ENCODE measurements at regions not wholly inside any gene's neighbourhood (a gene's known extent, or its start where the extent isn't known, plus 50 kb on each side); places are given as distances from the start of the nearest gene placed in this dataset.

DNA sequence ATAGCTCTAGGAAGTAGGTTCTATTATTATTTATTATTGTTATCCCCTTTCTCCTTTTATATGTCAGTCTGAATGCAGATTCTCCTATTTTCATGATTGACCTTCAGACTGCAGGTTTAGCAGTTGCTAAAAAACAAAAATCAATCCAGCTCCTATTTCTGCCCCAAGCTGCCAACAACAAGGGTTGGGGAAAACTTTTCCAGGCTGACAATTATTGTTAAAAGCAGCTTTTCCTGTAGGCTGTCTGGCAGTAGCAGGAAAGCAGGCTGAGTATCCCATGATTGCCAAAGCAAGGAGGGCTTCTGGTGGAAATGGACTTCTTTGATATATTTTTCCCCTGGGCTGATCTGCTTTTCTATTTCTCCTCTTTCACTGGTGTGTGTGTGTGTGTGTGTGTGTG, 78.0 kb upstream of the CTLA4 start:
- no peak for DNase-seq

- no peak for DNase-seq
Observed at GRCh38 chr2:203790134-203790852, 77.3 kb upstream of the CTLA4 start.

GRCh38 chr2:203796248-203797010, 71.1 kb upstream of the CTLA4 start:
- DNase-seq, result no peak

DNA sequence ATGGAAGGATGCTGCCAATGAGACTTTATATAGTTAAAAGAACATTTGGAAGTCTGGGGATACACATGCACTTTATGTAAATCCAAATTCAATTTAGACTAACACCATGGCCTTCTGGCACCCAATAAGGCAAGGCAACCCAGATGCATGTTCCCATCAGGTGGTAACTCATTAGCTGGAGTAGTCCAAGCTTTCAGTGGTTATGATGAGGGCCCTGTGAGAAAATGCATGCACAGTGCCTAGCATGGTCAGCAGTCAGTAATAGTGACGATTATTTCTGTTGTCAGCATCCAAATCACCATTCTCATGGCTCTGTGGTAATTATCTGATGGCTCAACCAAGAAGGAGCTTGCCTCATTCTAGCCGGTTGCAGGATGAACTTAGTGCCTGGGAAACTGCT, 70.3 kb upstream of the CTLA4 start:
- no peak for DNase-seq

- DNase-seq, result no peak
Observed at GRCh38 chr2:203797712-203798111, 69.9 kb upstream of the CTLA4 start.

DNA sequence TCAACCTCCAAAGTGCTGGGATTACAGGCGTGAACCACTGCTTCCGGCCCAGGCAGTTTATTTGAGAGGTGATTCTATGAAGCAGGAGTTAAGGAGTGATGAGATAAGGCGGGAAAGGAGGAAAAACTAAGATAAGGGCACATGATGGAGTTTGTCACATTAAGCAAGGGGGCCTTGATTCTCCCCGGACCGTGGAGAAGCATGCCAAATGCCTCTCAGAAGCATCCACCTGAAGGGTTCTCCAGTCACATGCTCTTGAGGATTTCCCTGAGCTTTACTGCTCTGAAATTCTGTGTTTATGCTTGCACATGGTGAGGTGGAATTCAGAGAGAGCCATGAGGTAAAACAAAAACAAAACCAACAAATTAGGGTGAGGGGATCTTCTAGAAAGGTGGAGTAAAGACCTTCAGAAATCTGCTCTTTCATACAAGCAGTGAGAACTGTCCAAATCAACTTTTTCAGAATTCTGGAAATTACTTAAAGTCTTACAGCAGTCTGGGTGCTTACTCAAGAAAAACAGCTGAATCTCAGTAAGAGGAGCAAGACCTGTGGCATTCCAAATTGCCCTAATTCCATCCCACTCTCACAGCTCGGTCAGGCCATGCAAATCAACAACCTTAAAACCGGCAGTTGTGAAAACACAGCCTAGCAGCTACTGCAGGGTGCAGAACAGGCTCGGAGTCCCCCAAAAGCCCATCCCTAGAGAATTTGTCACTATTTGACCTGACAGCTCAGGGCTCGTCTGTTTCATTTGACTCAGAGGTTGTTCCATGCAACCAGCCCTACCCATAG, 69.1 kb upstream of the CTLA4 start:
- DNase-seq, result no peak

DNA sequence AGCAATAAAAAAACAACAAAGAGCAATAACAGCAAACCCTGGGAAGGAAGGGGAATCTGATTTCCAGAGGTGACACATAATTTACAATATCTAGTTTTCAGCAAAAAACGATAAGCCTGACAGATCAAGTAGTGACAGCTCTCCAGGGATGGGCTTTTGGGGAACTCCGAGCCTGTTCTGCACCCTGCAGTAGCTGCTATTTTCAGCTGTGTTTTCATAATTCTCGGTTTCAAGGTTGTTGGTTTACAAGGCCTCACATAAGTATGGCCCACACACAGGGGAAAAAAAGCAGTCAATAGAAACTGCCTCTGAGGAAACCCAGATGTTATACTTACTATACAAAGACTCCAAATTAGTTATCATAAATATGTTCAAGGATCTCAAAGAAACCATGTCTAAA, 67.7 kb upstream of the CTLA4 start:
- no peak for DNase-seq

GRCh38 chr2:203800783-203801182, 66.8 kb upstream of the CTLA4 start:
- no peak for DNase-seq

DNA sequence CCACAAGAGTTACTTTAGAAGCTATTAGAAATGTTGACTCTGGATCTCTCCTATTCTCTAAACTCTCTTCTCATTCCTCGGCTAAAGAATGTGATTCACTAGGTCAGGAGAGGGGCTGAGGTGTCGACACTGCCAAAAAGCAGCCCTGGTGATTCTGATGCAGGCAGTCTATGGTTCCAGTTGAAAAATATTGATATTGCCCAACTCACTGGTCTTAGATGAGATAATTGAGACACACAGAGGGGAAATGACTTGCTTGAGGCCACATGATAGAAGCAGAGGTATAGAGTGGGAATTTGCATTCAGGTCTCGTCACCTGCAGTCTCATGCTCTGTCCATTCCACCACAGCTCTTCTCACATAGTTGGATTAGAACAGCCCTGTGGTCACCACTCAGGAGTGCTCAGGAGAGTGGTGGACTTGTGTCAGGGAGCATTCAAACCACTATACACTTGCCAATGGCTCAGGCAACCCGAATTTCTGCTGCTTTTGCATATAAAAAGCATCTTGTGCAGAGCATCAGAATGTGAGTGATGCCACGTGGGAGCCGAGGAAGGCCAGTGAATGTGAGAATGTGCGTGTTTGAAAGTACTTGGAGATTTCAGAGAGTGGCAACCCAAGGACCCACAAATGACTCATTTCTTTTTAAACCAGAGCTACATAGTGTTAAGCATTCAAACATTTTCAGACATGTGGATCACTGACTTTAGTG, 65.1 kb upstream of the CTLA4 start:
- peak; percentile 67 for DNase-seq

- no peak for DNase-seq
Observed at GRCh38 chr2:203803053-203803429, 64.5 kb upstream of the CTLA4 start.

DNA sequence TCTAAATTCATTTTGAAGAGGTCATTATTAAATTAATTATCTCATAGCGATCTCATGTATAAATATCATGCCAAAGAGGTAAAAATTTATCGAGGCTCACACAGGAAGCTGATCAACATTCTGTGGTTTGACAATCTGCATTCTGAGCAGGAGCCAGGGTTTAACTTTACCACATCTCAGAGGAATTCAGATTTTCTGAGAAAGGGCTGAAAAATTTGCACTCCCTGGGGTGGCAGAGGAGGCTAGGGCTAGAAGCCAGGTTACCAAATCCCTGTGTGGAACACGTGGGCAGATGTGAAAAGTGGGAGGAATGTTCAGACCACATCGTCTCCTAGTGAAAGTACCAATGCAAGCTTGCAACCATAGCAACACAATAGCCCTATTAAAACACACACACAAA, 63.5 kb upstream of the CTLA4 start:
- peak; percentile 64 for DNase-seq

GRCh38 chr2:203804764-203805485, 62.6 kb upstream of the CTLA4 start:
- no peak for DNase-seq

DNA sequence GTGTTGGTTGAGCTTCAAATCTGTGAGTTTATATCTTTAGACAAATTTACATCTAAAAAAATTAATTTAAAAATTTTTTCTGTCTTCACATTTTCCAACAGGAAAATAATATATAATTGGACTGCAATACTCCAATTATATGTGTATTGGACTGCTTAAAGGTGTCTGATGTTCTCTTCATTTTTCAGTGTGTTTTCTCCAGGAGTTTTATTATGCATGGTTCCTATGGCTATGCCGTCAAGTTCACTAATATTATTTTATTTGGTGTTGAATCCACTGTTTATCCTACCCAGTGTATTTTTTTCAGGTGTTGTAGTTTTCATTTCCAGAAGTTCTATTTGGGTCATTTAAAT, 62.1 kb upstream of the CTLA4 start:
- DNase-seq, result no peak

DNA sequence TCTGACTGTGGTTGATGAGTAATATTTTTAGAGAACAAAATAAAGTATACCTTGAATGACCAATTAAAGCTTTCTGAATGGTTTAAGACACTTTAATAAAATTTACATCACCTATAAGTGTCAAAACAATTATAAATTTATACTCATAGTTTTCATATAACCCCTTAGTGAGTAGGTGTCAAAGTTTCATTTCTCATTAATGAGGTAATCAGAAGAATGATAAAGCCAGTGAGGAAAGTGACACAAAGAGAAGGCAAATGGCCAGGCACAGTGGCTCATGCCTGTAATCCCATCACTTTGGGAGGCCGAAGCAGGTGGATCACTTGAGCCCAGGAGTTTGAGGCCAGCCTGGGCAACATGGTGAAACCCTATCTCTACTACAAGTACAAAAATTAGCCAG, 60.8 kb upstream of the CTLA4 start:
- DNase-seq, result no peak

DNA sequence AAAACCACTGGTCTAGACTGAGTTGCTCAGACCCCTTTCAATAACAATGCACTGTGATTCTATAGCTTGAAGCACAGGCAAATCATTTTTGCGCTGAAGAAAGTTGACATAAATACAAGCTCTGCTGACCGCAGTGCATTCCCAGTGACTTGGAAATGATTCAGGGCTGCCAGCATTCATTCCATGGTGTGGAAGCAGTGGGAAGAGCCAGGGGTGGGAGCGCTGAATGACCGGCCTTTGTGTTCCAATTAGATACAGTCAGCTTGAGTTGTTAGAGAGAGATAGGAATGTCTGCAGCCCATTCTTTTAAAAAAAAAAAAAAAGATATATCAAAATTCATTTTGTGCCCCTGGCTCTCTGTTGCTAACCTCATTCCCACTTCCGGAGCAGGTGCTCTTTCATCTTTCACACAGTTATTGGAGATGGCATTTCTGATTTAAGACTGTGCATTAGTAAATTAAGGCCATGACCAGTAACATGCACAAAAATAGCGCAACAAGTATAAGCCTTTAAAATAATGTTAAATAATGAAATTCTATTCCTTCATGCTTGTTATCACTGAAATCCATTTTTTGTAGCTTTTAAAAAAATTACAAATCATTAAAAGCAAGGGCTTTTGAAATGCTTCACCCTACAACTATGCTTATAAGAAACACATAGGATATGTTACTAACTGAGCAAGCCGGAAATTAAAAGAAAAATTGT, 59.4 kb upstream of the CTLA4 start:
- no peak for DNase-seq

DNA sequence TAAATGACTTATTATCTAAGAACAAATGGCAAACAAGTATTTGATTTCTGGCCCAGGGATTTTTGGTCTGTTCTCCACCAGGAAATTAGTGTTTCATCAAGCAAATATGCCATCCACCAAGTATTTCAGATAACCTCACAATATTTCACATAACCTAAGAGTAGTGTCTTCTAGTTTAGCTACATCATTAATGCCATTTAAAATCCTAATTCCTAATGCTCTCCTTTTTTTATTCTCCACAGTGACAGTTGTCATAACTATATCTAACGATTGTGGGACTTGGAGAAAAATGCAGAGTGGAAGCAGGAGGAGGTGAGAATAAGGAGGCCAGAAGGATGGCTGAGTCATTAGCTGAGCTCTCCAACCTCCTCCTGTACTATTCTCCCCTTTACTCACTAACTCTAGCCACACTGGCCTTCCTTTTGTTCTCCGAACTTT, 58.5 kb upstream of the CTLA4 start:
- DNase-seq, result no peak

- DNase-seq, result no peak
Observed at GRCh38 chr2:203809991-203810510, 57.5 kb upstream of the CTLA4 start.

DNA sequence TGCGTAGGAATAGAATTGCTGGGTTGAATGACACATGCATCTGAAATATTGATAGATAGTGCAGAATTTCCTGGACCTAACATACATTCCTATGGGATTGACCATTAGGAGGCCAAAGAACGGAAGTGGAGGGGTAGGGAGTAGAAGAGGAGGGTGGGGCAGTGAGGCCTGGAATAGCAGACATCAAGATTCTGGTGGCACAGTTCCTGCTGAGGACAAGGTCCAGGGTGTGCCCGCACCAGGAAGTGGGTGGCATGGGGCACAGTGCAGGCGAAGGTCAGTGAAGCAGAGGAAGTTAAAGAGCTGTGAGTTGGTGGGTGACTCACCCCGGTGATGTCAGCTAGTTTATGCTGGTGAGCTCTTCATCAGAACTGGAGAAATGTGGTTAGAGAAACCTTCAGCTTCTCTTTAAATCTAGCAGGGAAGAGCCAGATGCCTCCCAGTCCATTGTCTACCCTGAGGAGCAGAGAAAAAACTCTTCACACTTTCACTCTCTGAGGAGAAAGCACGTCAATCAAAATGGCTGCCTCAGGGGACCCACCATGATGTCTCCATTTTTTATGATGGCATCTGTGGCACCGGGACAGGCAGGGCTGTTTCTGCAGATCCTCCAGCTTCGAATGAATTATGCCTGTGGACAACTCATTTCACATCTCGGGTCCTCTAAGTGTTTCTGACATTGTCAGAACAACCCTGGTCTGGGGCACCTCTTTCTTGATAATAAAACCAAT, 55.9 kb upstream of the CTLA4 start:
- peak; percentile 82 for DNase-seq

GRCh38 chr2:203812294-203813221, 55.0 kb upstream of the CTLA4 start:
- no peak for DNase-seq

DNA sequence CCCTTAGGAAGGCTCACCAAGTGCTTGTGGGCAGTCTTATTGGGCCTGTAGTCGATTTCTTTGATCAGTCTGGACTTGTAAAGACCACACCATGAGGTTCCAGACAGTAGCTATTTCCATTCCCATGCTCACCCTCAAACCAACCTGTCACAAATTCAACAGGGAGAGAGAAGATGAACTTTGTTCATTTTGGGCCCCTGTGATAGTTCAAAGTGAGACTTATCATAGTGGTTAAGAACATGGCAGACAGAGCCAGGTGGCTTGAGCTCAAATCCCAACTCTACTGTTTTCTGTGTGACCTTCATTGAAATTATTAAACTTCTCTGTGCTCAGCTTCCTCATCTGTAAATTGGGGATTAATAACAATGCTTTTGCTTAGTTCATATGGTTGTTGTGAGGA, 53.9 kb upstream of the CTLA4 start:
- DNase-seq, result no peak

All from stimulated activated CD8-positive, alpha-beta memory T cell treated with anti-CD3 and anti-CD28 coated beads, Interleukin-4, amount 100 ng/mL, for 48 hours (primary cell).